ENCODE measurements at regions not wholly inside any gene's neighbourhood (a gene's known extent, or its start where the extent isn't known, plus 50 kb on each side); places are given as distances from the start of the nearest gene placed in this dataset.

DNA sequence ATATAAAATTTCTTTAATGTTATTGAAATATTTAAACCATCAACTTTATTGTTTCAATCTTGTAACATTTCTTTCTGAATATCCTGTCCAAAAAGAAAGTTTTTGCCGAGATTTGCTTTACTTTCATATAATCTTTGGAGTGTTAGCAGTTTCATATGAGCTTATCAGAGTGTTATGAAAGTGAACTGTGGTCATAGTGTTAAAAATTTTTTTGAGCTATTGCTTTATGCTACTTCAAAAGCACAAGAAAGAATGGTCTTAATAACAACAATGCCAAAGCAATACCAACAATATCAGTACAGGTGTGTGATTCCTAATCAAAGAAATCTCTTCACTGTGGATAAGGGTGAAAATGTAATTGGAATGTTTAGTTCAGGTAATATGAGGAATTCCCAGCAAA is 1994.9 kb upstream of the FLRT2 start:
- no peak for TF ChIP-seq BHLHE40 (IDR thresholded peaks at IDR 0.05; ENCODE audit: borderline replicate concordance)
- TF ChIP-seq, protein P1, sequence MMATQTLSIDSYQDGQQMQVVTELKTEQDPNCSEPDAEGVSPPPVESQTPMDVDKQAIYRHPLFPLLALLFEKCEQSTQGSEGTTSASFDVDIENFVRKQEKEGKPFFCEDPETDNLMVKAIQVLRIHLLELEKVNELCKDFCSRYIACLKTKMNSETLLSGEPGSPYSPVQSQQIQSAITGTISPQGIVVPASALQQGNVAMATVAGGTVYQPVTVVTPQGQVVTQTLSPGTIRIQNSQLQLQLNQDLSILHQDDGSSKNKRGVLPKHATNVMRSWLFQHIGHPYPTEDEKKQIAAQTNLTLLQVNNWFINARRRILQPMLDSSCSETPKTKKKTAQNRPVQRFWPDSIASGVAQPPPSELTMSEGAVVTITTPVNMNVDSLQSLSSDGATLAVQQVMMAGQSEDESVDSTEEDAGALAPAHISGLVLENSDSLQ (IDR thresholded peaks at IDR 0.05) = no peak
- no peak for TF ChIP-seq NFRKB (IDR thresholded peaks at IDR 0.05)
- no peak for TF ChIP-seq TARDBP (IDR thresholded peaks at IDR 0.05)
- TF ChIP-seq SUZ12 (IDR thresholded peaks at IDR 0.05) = no peak
- no peak for TF ChIP-seq L3MBTL2 (conservative IDR thresholded peaks at IDR 0.05)
- TF ChIP-seq FOXA1 (IDR thresholded peaks at IDR 0.05) = no peak
- TF ChIP-seq CTBP1 (IDR thresholded peaks at IDR 0.05; ENCODE audit: borderline replicate concordance) = no peak
- TF ChIP-seq ZNF384 (IDR thresholded peaks at IDR 0.05) = no peak
- TF ChIP-seq FOXM1 (IDR thresholded peaks at IDR 0.05; ENCODE audit: borderline replicate concordance) = no peak
- no peak for TF ChIP-seq SP1 (IDR thresholded peaks at IDR 0.05)
